ELR (cell line): ENCODE measurements at regions not wholly inside any gene's neighbourhood (a gene's known extent, or its start where the extent isn't known, plus 50 kb on each side); places are given as distances from the start of the nearest gene placed in this dataset.
"Not testable (repeated sequence)": the region's sequence is repeated elsewhere in the genome, so short reads cannot be mapped to it uniquely, and the experiment has no call there.

Source experiments
- DNase-seq: peaks from one replicate; pipeline ENCODE4 v3.0.0-alpha.2; 2015; ENCODE audit warnings: low read depth

GRCh38 chr16:35102780-35103403 is 1643.5 kb downstream of the TP53TG3F start:
- no peak for DNase-seq

GRCh38 chr16:35111772-35112171 is 1652.4 kb downstream of the TP53TG3F start:
- not testable (repeated sequence) for DNase-seq

GRCh38 chr16:35131429-35131828 is 1672.0 kb downstream of the TP53TG3F start:
- no peak for DNase-seq

GRCh38 chr16:35134471-35134870 is 1675.1 kb downstream of the TP53TG3F start:
- no peak for DNase-seq

GRCh38 chr16:35140293-35140986 is 1681.0 kb downstream of the TP53TG3F start:
- DNase-seq = no peak

GRCh38 chr16:35141303-35141702 is 1681.9 kb downstream of the TP53TG3F start:
- DNase-seq = no peak

GRCh38 chr16:35142147-35142808 is 1682.9 kb downstream of the TP53TG3F start:
- no peak for DNase-seq

- DNase-seq = no peak
These were observed 1683.4 kb downstream of the TP53TG3F start for GRCh38 chr16:35142809-35143192.

- no peak for DNase-seq
These were observed 1685.0 kb downstream of the TP53TG3F start for GRCh38 chr16:35144212-35144932.

- DNase-seq = no peak
These were observed 1686.8 kb downstream of the TP53TG3F start for GRCh38 chr16:35146031-35146710.

- DNase-seq = no peak
These were observed 1687.5 kb downstream of the TP53TG3F start for GRCh38 chr16:35146723-35147458.

- no peak for DNase-seq
These were observed 1688.4 kb downstream of the TP53TG3F start for GRCh38 chr16:35147556-35148504.

GRCh38 chr16:35148748-35149147 is 1689.3 kb downstream of the TP53TG3F start:
- no peak for DNase-seq

GRCh38 chr16:35149550-35149949 is 1690.1 kb downstream of the TP53TG3F start:
- DNase-seq = no peak

- DNase-seq = no peak
These were observed 1691.4 kb downstream of the TP53TG3F start for GRCh38 chr16:35150805-35151312.

- no peak for DNase-seq
These were observed 1692.7 kb downstream of the TP53TG3F start for GRCh38 chr16:35152067-35152627.

GRCh38 chr16:35154627-35155026 is 1695.2 kb downstream of the TP53TG3F start:
- DNase-seq = no peak

- not testable (repeated sequence) for DNase-seq
These were observed 1698.1 kb downstream of the TP53TG3F start for GRCh38 chr16:35157549-35157948.

- not testable (repeated sequence) for DNase-seq
These were observed 1709.9 kb downstream of the TP53TG3F start for GRCh38 chr16:35169324-35169723.

GRCh38 chr16:35170061-35170460 is 1710.6 kb downstream of the TP53TG3F start:
- DNase-seq = not testable (repeated sequence)
